ENCODE measurements at regions not wholly inside any gene's neighbourhood (a gene's known extent, or its start where the extent isn't known, plus 50 kb on each side); places are given as distances from the start of the nearest gene placed in this dataset.

DNA sequence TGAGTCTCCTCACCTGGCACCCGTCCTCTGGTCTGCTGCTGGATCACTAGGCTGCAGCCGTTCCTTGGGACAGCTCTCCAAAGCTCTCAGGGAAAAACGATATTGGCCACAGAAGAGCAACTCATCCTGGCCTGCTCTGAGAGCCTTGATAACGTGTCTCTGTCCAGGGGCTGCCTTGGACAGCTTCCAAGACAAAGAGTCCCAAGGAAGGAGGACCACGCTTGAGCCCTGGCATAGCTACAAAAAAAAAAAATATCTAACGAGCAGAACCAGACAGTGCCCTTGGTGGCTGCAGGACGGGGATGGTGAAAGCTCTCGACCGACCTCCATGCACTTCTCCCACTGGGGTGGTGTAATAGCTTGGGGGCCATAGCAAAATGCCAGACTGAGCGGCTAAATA, 589.6 kb downstream of the NPHP4 start:
- TF ChIP-seq, protein P1, sequence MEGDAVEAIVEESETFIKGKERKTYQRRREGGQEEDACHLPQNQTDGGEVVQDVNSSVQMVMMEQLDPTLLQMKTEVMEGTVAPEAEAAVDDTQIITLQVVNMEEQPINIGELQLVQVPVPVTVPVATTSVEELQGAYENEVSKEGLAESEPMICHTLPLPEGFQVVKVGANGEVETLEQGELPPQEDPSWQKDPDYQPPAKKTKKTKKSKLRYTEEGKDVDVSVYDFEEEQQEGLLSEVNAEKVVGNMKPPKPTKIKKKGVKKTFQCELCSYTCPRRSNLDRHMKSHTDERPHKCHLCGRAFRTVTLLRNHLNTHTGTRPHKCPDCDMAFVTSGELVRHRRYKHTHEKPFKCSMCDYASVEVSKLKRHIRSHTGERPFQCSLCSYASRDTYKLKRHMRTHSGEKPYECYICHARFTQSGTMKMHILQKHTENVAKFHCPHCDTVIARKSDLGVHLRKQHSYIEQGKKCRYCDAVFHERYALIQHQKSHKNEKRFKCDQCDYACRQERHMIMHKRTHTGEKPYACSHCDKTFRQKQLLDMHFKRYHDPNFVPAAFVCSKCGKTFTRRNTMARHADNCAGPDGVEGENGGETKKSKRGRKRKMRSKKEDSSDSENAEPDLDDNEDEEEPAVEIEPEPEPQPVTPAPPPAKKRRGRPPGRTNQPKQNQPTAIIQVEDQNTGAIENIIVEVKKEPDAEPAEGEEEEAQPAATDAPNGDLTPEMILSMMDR (IDR thresholded peaks at IDR 0.05; ENCODE audit: borderline replicate concordance, extremely low read depth, low read length, poor library complexity, severe bottlenecking) = no peak
- TF ChIP-seq EZH2 (IDR thresholded peaks at IDR 0.05; ENCODE audit: borderline replicate concordance, low read depth, low read length, severe bottlenecking) = no peak
